SK-N-SH treated with all-trans-retinoic acid at 6 μM for 48 hours (cell line): ENCODE measurements at regions not wholly inside any gene's neighbourhood (a gene's known extent, or its start where the extent isn't known, plus 50 kb on each side); places are given as distances from the start of the nearest gene placed in this dataset.

Source experiments
- ATAC-seq: fragments of 200-7000 bp; cut with Tn5 transposase; 3 replicates; pipeline ENCODE4 v1.9.1; 2020; ENCODE audit warnings: mild to moderate bottlenecking, moderate library complexity
- ARNTL ChIP-seq: fragments of 450-650 bp; formaldehyde crosslinking; IDR thresholded peaks from 2 replicates; pipeline ENCODE4 v1.5.0; 2020; ENCODE audit warnings: low read depth, mild to moderate bottlenecking, moderate library complexity, borderline replicate concordance
- BACH2 ChIP-seq: fragments of 250-450 bp; sonication (Bioruptor Pico); IDR thresholded peaks from 2 replicates; pipeline ENCODE4 v1.9.0; 2021; ENCODE audit warnings: mild to moderate bottlenecking, borderline replicate concordance
- CREB5 ChIP-seq: fragments of 250-450 bp; sonication (Bioruptor Pico); IDR thresholded peaks from 2 replicates; pipeline ENCODE4 v1.5.1; 2020; ENCODE audit warnings: low read depth, mild to moderate bottlenecking, moderate library complexity
- CSDC2 ChIP-seq: fragments of 250-450 bp; sonication (Bioruptor Pico); IDR thresholded peaks from 2 replicates; pipeline ENCODE4 v1.5.0; 2020; ENCODE audit warnings: mild to moderate bottlenecking, moderate library complexity
- ESRRG ChIP-seq: fragments of 250-450 bp; sonication (Bioruptor Pico); IDR thresholded peaks from 2 replicates; pipeline ENCODE4 v1.6.1; 2021; ENCODE audit warnings: mild to moderate bottlenecking
- GLIS3 ChIP-seq: fragments of 250-450 bp; sonication (Bioruptor Pico); IDR thresholded peaks from 2 replicates; pipeline ENCODE4 v1.5.0; 2020; ENCODE audit warnings: mild to moderate bottlenecking, moderate library complexity
- ISL1 ChIP-seq: fragments of 250-450 bp; sonication (Bioruptor Pico); IDR thresholded peaks from 2 replicates; pipeline ENCODE4 v2.1.2; 2022; ENCODE audit warnings: mild to moderate bottlenecking, moderate library complexity
- OSR1 ChIP-seq: fragments of 250-450 bp; sonication (Bioruptor Pico); IDR thresholded peaks from 2 replicates; pipeline ENCODE4 v1.8.0; 2022; ENCODE audit warnings: moderate library complexity, mild to moderate bottlenecking, inconsistent platforms
- POU6F1 ChIP-seq: fragments of 250-450 bp; sonication (Bioruptor Pico); IDR thresholded peaks from 2 replicates; pipeline ENCODE4 v1.8.0; 2021; ENCODE audit warnings: low read depth, mild to moderate bottlenecking, moderate library complexity, borderline replicate concordance
- RARB ChIP-seq: fragments of 250-450 bp; sonication (Bioruptor Pico); IDR thresholded peaks from 2 replicates; pipeline ENCODE4 v1.8.0; 2021; ENCODE audit warnings: mild to moderate bottlenecking, moderate library complexity
- SNAI2 ChIP-seq: fragments of 250-450 bp; sonication (Bioruptor Pico); IDR thresholded peaks from 2 replicates; pipeline ENCODE4 v1.5.0; 2020; ENCODE audit warnings: mild to moderate bottlenecking, moderate library complexity
- TOX ChIP-seq: fragments of 250-450 bp; sonication (Bioruptor Pico); IDR thresholded peaks from 2 replicates; pipeline ENCODE4 v1.8.0; 2021; ENCODE audit warnings: mild to moderate bottlenecking, moderate library complexity, borderline replicate concordance
- ZC3H10 ChIP-seq: fragments of 250-450 bp; sonication (Bioruptor Pico); IDR thresholded peaks from 2 replicates; pipeline ENCODE4 v1.5.1; 2021; ENCODE audit warnings: mild to moderate bottlenecking, moderate library complexity
- ZFP3 ChIP-seq: fragments of 250-450 bp; sonication (Bioruptor Pico); IDR thresholded peaks from 2 replicates; pipeline ENCODE4 v1.5.0; 2020; ENCODE audit warnings: mild to moderate bottlenecking, moderate library complexity
- ZFP30 ChIP-seq: fragments of 450-650 bp; formaldehyde crosslinking; IDR thresholded peaks from 2 replicates; pipeline ENCODE4 v1.5.0; 2022; ENCODE audit warnings: mild to moderate bottlenecking, moderate library complexity
- ZNF565 ChIP-seq: fragments of 450-650 bp; formaldehyde crosslinking; conservative IDR thresholded peaks from 2 replicates; pipeline ENCODE4 v1.5.0; 2020; ENCODE audit warnings: low read depth, mild to moderate bottlenecking, moderate library complexity
- ZNF70 ChIP-seq: fragments of 450-650 bp; formaldehyde crosslinking; IDR thresholded peaks from 2 replicates; pipeline ENCODE4 v1.5.0; 2020; ENCODE audit warnings: mild to moderate bottlenecking, moderate library complexity
- ZNF8 ChIP-seq: fragments of 450-650 bp; formaldehyde crosslinking; IDR thresholded peaks from 2 replicates; pipeline ENCODE4 v1.5.0; 2020; ENCODE audit warnings: mild to moderate bottlenecking, moderate library complexity
- TF ChIP-seq, protein P1 (sequence below): fragments of 250-450 bp; sonication (Bioruptor Pico); IDR thresholded peaks from 2 replicates; pipeline ENCODE4 v1.5.1; 2021; ENCODE audit warnings: mild to moderate bottlenecking, moderate library complexity
- TF ChIP-seq, protein P2 (sequence below): fragments of 250-450 bp; sonication (Bioruptor Pico); IDR thresholded peaks from 2 replicates; pipeline ENCODE4 v1.8.0; 2020; ENCODE audit warnings: mild to moderate bottlenecking, moderate library complexity, borderline replicate concordance

DNA sequence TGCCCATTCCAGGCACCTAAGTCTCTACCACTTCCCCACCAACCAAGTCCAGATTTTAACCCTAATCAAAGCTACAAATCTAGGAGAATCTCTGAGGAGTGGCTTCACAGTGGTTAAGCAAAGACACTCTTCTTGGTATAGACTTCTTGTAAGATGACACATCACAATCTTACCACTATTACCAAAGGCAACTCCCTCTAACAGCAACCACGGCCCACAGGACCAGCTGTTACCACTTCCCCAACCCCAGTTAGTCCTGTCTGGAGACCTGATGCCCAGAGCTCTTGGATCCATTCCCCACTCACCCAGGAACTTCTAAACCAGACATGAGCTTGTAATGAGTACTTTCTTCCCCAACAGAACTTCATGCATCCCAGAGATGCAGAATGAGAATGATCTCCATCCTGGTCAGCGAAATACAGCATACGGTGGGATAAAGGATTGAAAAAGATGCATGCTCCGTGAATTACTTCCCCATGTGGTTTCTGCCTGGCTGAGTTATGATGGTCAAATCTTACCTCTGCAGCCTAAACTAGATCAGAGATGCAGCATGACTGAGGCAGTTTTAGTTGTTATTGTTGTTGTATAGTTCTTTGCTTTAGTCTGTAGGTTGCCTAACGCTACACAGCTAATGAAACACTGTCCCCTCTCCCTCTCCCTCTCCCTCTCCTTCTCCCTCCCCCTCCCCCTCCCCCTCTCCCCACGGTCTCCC, 87.7 kb upstream of the FOXN3 start:
- ATAC-seq, result no peak
- TF ChIP-seq TOX (CRISPR knock-in tag), result no peak

DNA sequence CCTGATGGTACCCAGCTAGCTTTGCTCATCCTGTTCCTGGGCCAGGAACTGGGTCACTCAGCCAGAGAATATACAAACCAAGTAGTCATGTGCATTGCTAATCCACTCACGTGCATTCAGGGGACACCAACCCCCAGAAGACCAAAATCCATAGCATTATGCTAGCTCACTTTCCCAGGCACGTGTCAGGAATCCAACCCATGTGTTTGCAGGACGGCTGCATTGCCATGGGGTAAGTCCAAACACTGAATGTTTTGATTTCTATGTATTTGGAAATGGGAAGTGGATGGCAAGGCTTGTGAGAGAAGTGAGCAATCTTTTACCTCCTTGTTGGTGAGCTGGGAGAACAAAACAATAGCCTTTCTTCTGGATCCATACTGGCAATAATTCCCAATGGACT, 87.1 kb upstream of the FOXN3 start:
- TF ChIP-seq ZFP30 (no peak), OSR1 (CRISPR knock-in tag) (no peak), BACH2 (CRISPR knock-in tag) (no peak), ARNTL (CRISPR knock-in tag) (no peak), POU6F1 (CRISPR knock-in tag) (no peak), RARB (CRISPR knock-in tag) (no peak), ZNF565 (CRISPR knock-in tag) (no peak), CREB5 (CRISPR knock-in tag) (no peak), SNAI2 (CRISPR knock-in tag) (no peak), ZNF70 (no peak), GLIS3 (no peak), TOX (CRISPR knock-in tag) (no peak), CSDC2 (CRISPR knock-in tag) (no peak)
- TF ChIP-seq, protein P1, sequence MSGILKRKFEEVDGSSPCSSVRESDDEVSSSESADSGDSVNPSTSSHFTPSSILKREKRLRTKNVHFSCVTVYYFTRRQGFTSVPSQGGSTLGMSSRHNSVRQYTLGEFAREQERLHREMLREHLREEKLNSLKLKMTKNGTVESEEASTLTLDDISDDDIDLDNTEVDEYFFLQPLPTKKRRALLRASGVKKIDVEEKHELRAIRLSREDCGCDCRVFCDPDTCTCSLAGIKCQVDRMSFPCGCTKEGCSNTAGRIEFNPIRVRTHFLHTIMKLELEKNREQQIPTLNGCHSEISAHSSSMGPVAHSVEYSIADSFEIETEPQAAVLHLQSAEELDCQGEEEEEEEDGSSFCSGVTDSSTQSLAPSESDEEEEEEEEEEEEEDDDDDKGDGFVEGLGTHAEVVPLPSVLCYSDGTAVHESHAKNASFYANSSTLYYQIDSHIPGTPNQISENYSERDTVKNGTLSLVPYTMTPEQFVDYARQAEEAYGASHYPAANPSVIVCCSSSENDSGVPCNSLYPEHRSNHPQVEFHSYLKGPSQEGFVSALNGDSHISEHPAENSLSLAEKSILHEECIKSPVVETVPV (CRISPR knock-in tag), result no peak
- TF ChIP-seq, protein P2, sequence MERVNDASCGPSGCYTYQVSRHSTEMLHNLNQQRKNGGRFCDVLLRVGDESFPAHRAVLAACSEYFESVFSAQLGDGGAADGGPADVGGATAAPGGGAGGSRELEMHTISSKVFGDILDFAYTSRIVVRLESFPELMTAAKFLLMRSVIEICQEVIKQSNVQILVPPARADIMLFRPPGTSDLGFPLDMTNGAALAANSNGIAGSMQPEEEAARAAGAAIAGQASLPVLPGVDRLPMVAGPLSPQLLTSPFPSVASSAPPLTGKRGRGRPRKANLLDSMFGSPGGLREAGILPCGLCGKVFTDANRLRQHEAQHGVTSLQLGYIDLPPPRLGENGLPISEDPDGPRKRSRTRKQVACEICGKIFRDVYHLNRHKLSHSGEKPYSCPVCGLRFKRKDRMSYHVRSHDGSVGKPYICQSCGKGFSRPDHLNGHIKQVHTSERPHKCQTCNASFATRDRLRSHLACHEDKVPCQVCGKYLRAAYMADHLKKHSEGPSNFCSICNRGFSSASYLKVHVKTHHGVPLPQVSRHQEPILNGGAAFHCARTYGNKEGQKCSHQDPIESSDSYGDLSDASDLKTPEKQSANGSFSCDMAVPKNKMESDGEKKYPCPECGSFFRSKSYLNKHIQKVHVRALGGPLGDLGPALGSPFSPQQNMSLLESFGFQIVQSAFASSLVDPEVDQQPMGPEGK, result no peak
- no peak for ATAC-seq

DNA sequence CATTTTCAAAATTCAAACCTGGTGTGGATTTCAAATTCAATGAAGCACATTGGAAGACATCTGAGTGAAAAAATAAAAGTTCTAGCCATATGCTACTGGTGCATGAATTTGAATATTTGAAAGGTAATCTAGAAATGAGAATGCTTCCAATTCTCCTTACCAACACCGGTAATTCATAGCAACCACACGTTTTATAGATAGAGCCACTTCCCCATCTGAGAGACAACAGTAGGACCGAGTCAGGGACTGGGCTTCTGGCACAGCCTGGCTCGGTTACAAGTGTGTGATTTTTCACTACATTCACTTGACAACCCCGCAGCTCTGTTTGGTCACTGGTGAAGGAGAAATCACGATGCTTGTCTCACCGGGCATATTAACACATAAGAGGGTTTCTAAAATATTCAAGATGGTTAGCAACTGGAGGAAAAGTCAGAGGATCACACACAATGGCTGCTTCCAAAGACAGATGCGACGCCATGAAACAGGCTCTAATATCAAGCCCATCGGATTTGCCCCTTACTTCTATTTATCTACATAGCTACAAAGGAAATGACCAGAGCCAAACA, 86.5 kb upstream of the FOXN3 start:
- no peak for ATAC-seq
- TF ChIP-seq CREB5 (CRISPR knock-in tag) (no peak), ZC3H10 (no peak), ARNTL (CRISPR knock-in tag) (no peak), ZNF70 (no peak), ISL1 (CRISPR knock-in tag) (no peak), ZFP3 (CRISPR knock-in tag) (no peak), ESRRG (no peak), ZNF8 (CRISPR knock-in tag) (no peak), POU6F1 (CRISPR knock-in tag) (no peak), ZFP30 (no peak), BACH2 (CRISPR knock-in tag) (no peak), SNAI2 (CRISPR knock-in tag) (no peak), OSR1 (CRISPR knock-in tag) (no peak), ZNF565 (CRISPR knock-in tag) (no peak), GLIS3 (no peak), RARB (CRISPR knock-in tag) (no peak)
- TF ChIP-seq, protein P1 (CRISPR knock-in tag), result no peak
- TF ChIP-seq, protein P2, result no peak
